CD4-positive, alpha-beta memory T cell (primary cell): ENCODE measurements at regions not wholly inside any gene's neighbourhood (a gene's known extent, or its start where the extent isn't known, plus 50 kb on each side); places are given as distances from the start of the nearest gene placed in this dataset.

Experiments used
- CTCF ChIA-PET: fragments of 350-600 bp; sonication (Branson Sonifier 250); formaldehyde crosslinking; loops from one replicate; lab custom pipeline; 2021; ENCODE audit warnings: inconsistent platforms; ENCODE audit not compliant: partially characterized antibody; lab: Charles Lee
- POLR2A ChIA-PET: fragments of 350-600 bp; sonication (Branson Sonifier 250); formaldehyde crosslinking; loops from one replicate; lab custom pipeline; 2021; ENCODE audit not compliant: partially characterized antibody; lab: Charles Lee
- DNase-seq, 5 donors: peaks; one replicate each; pipeline versions ENCODE4 v3.0.0 to v3.0.0-alpha.2; 2020 to 2022; ENCODE audit warnings: mixed read lengths in 1 of 5
- H3K27ac ChIP-seq: one replicate; pipeline ENCODE4 v1.7.0; 2013; ENCODE audit warnings: low read depth, low read length
- H3K27me3 ChIP-seq: 2 replicates; pipeline ENCODE4 v1.7.0; 2013; ENCODE audit warnings: mild to moderate bottlenecking, low read length, moderate library complexity; ENCODE audit not compliant: insufficient read depth
- H3K36me3 ChIP-seq: 2 replicates; pipeline ENCODE4 v1.7.0; 2013; ENCODE audit warnings: mild to moderate bottlenecking, low read length, moderate library complexity; ENCODE audit not compliant: insufficient read depth
- H3K4me1 ChIP-seq: 2 replicates; pipeline ENCODE4 v1.7.0; 2013; ENCODE audit warnings: mild to moderate bottlenecking, low read length, moderate library complexity; ENCODE audit not compliant: insufficient read depth
- H3K4me3 ChIP-seq, 2 donors: one replicate each; pipeline ENCODE4 v1.7.0; 2013; ENCODE audit warnings: low read length in 2 of 2, mild to moderate bottlenecking in 1 of 2
- H3K9me3 ChIP-seq, 2 donors: one replicate each; pipeline ENCODE4 v1.7.0; 2013; ENCODE audit warnings: low read length in 2 of 2, control low read depth in 1 of 2; ENCODE audit not compliant: control insufficient read depth in 1 of 2
- H3K27ac Mint-ChIP-seq, 7 donors: one replicate each; pipeline ENCODE4 v1.8.0; 2020 to 2021; ENCODE audit warnings: mixed read lengths in 7 of 7, mild to moderate bottlenecking in 6 of 7, inconsistent platforms in 3 of 7, moderate library complexity in 3 of 7
- H3K27me3 Mint-ChIP-seq, 2 donors: one replicate each; pipeline ENCODE4 v1.8.0; 2020 to 2021; ENCODE audit warnings: mixed read lengths in 2 of 2
- H3K36me3 Mint-ChIP-seq, 2 donors: one replicate each; pipeline ENCODE4 v1.8.0; 2020 to 2021; ENCODE audit warnings: mixed read lengths in 2 of 2, inconsistent platforms in 1 of 2, mild to moderate bottlenecking in 1 of 2
- H3K4me1 Mint-ChIP-seq, 4 donors: one replicate each; pipeline ENCODE4 v1.8.0; 2020 to 2021; ENCODE audit warnings: mixed read lengths in 4 of 4, mild to moderate bottlenecking in 1 of 4
- H3K4me3 Mint-ChIP-seq, 8 donors: one replicate each; pipeline ENCODE4 v1.8.0; 2020 to 2021; ENCODE audit warnings: mixed read lengths in 8 of 8, mild to moderate bottlenecking in 7 of 8, moderate library complexity in 6 of 8, inconsistent platforms in 3 of 8
- H3K9me3 Mint-ChIP-seq, 8 donors: one replicate each; pipeline ENCODE4 v1.8.0; 2020 to 2021; ENCODE audit warnings: mixed read lengths in 8 of 8, mild to moderate bottlenecking in 5 of 8, inconsistent platforms in 3 of 8, moderate library complexity in 1 of 8
- intact Hi-C: fragments of 100-400 bp; cut with micrococcal nuclease; formaldehyde crosslinking; loops from one replicate; pipeline ENCODE4 v1.15.1; 2023

DNA sequence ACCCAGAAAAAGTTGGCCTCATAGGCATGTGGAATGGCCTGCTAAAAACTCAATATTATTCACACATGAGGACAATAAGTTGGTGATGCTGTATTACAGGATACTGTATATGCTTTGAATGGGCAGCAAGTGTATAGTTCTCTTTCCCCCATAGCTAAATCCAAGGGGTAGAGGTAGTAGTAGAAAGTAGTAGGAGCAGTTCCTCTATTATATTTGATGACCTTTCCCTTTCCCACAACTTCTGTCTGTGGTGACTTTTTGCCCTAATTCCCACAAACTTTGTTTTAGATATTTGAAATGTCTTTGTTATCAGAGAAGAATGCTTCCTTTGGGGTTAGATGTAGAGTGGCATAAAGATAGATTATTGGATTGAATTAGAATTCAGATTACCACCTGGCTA lies 154.0 kb upstream of the STEAP4 start:
- no peaks in the 10 kb centered on the region for H3K36me3 ChIP-seq
- H3K4me3 ChIP-seq, result no peak overlapping the region
- no peaks in the 10 kb centered on the region for H3K9me3 ChIP-seq
- ChIA-PET CTCF (no interaction called here), POLR2A (no interaction called here)
- H3K4me1 ChIP-seq, result no peaks in the 10 kb centered on the region
- no peak for DNase-seq
- H3K4me3 Mint-ChIP-seq, result no peak overlapping the region
- no peaks in the 10 kb centered on the region for H3K4me1 Mint-ChIP-seq
- H3K9me3 Mint-ChIP-seq, result peaks cover 0 to 2% (median 0%) of the 10 kb centered on the region in 8 donors
- intact Hi-C loops, result no loop called here
- no peaks in the 10 kb centered on the region for H3K27me3 ChIP-seq
- no peaks in the 10 kb centered on the region for H3K27me3 Mint-ChIP-seq
- no peaks in the 10 kb centered on the region for H3K36me3 Mint-ChIP-seq
- no peak overlapping the region for H3K27ac Mint-ChIP-seq
- H3K27ac ChIP-seq, result no peak overlapping the region

DNA sequence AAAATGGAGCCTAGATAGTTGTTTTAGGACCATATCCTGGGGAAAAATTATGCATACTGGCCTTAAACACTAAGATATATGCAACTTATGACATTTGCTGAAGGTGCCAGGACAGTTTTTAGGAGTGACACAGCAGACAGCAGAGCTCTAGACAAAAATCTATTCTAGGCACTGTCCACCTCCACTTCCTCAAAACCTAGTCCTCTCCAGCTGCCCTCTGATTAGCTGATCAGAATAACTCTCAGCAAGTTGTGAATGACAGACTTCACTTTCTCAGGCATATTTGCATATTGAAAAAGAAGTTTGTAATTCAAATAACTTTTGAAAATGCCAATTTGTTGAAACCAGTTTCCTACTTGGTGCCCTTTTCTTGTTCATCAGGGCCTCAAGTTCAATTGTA lies 152.3 kb upstream of the STEAP4 start:
- H3K27me3 Mint-ChIP-seq, result no peaks in the 10 kb centered on the region
- no peaks in the 10 kb centered on the region for H3K27me3 ChIP-seq
- no peaks in the 10 kb centered on the region for H3K4me1 ChIP-seq
- no peaks in the 10 kb centered on the region for H3K9me3 ChIP-seq
- no peaks in the 10 kb centered on the region for H3K36me3 ChIP-seq
- intact Hi-C loops, result no loop called here
- H3K4me1 Mint-ChIP-seq, result no peaks in the 10 kb centered on the region
- no peaks in the 10 kb centered on the region for H3K36me3 Mint-ChIP-seq
- no peak overlapping the region for H3K27ac ChIP-seq
- POLR2A ChIA-PET, result no interaction called here
- no peaks in the 10 kb centered on the region for H3K9me3 Mint-ChIP-seq
- no peak overlapping the region for H3K27ac Mint-ChIP-seq
- H3K4me3 ChIP-seq, result no peak overlapping the region
- H3K4me3 Mint-ChIP-seq, result no peak overlapping the region
- CTCF ChIA-PET, result no interaction called here
- DNase-seq, result no peak

DNA sequence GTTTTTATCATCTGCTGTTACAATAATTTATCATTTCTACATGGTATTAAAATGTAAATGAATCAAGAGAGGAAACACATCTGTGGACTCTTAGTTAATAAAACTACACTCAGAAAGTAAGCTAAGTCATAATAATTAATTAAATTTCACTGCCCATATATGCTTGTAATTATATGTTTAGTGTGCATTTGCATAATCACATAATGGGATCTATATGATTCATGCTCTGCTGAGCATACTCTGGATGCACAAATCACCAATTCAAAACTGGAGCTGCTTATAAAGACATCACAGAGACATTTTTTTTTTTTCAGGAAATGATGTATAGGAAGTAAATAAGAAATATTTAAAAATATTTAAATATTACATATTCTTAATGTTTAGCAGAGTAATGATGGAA lies 151.6 kb upstream of the STEAP4 start:
- no peak for DNase-seq
- H3K4me3 ChIP-seq, result no peak overlapping the region
- ChIA-PET POLR2A (no interaction called here), CTCF (no interaction called here)
- intact Hi-C loops, result no loop called here
- H3K36me3 ChIP-seq, result no peaks in the 10 kb centered on the region
- no peaks in the 10 kb centered on the region for H3K36me3 Mint-ChIP-seq
- H3K4me3 Mint-ChIP-seq, result no peak overlapping the region
- no peak overlapping the region for H3K27ac Mint-ChIP-seq
- no peaks in the 10 kb centered on the region for H3K9me3 ChIP-seq
- no peaks in the 10 kb centered on the region for H3K27me3 Mint-ChIP-seq
- no peaks in the 10 kb centered on the region for H3K27me3 ChIP-seq
- no peaks in the 10 kb centered on the region for H3K9me3 Mint-ChIP-seq
- H3K27ac ChIP-seq, result no peak overlapping the region
- H3K4me1 Mint-ChIP-seq, result no peaks in the 10 kb centered on the region
- H3K4me1 ChIP-seq, result no peaks in the 10 kb centered on the region

DNA sequence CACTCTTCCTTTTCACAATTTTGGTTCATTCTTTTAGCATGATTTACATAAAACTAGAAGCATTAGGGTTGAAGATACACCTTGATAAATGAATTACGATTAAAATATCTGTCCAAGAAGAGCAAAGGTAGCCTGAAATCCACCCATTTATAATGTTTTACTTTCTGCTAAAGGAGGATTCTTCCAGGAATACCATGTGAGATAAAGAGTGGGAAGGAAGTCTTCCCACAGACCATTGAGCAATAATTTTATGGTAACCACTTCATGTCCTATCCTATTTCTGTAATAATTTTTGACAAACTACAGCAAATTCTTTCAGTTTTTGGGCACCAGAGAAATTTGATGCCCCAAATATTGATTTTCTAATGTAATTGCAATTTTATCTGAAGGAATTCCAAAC lies 150.6 kb upstream of the STEAP4 start:
- Mint-ChIP-seq H3K9me3 (no peaks in the 10 kb centered on the region), H3K36me3 (no peaks in the 10 kb centered on the region), H3K4me3 (no peak overlapping the region), H3K4me1 (no peaks in the 10 kb centered on the region), H3K27me3 (peaks cover 0 to 2% of the 10 kb centered on the region in 2 donors), H3K27ac (no peak overlapping the region)
- H3K9me3 ChIP-seq, result no peaks in the 10 kb centered on the region
- no peaks in the 10 kb centered on the region for H3K27me3 ChIP-seq
- H3K27ac ChIP-seq, result no peak overlapping the region
- CTCF ChIA-PET, result no interaction called here
- POLR2A ChIA-PET, result no interaction called here
- H3K36me3 ChIP-seq, result no peaks in the 10 kb centered on the region
- intact Hi-C loops, result no loop called here
- H3K4me3 ChIP-seq, result no peak overlapping the region
- no peak for DNase-seq
- no peaks in the 10 kb centered on the region for H3K4me1 ChIP-seq

DNA sequence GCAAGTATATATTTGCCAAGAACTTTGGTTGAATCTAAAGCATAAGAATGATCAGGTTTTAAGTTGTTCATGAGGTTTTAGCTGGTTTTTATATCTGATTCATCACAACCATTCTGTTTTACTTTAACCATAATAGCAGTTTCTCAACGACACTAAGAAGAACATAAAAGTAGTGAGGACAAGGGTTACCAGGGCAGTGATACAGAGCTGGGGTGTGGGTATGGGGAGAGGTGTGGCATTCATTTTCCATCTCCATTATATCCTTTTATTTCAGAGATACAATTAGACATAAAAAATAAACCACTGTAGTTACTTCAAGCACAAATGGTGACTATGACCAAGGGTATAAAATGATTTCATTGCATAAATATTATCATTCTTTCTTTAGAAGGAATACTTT lies 149.8 kb upstream of the STEAP4 start:
- no peak for DNase-seq
- Histone ChIP-seq H3K4me1 (no peaks in the 10 kb centered on the region), H3K36me3 (no peaks in the 10 kb centered on the region), H3K27me3 (no peaks in the 10 kb centered on the region), H3K4me3 (no peak overlapping the region), H3K27ac (no peak overlapping the region), H3K9me3 (no peaks in the 10 kb centered on the region)
- no peaks in the 10 kb centered on the region for H3K4me1 Mint-ChIP-seq
- H3K9me3 Mint-ChIP-seq, result no peaks in the 10 kb centered on the region
- intact Hi-C loops, result no loop called here
- peaks cover 0 to 2% of the 10 kb centered on the region in 2 donors for H3K27me3 Mint-ChIP-seq
- H3K27ac Mint-ChIP-seq, result no peak overlapping the region
- H3K4me3 Mint-ChIP-seq, result no peak overlapping the region
- ChIA-PET CTCF (no interaction called here), POLR2A (no interaction called here)
- no peaks in the 10 kb centered on the region for H3K36me3 Mint-ChIP-seq

DNA sequence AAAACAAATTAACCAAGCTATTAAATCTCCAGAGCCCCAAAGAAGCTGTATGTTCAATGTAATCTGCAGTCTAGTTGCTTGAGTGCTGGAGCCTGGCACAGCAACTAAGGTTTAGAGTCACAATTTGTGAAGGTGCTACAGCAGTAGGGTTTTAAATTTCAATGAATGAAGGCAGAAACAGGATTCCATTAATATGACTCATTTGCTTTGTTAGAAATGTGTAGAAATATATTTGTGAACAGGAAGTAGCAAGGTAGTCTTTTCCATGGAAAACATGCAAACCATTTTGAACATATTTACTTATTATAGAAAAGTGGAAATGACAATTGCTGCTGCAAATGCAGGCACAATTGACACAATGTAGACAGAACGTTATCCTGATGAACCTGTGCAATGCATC lies 149.0 kb upstream of the STEAP4 start:
- Histone ChIP-seq H3K36me3 (no peaks in the 10 kb centered on the region), H3K4me1 (no peaks in the 10 kb centered on the region), H3K27ac (no peak overlapping the region), H3K4me3 (no peak overlapping the region), H3K27me3 (no peaks in the 10 kb centered on the region), H3K9me3 (no peaks in the 10 kb centered on the region)
- H3K4me3 Mint-ChIP-seq, result no peak overlapping the region
- H3K4me1 Mint-ChIP-seq, result no peaks in the 10 kb centered on the region
- no peak for DNase-seq
- peaks cover 0 to 2% of the 10 kb centered on the region in 2 donors for H3K27me3 Mint-ChIP-seq
- H3K27ac Mint-ChIP-seq, result no peak overlapping the region
- intact Hi-C loops, result no loop called here
- CTCF ChIA-PET, result no interaction called here
- POLR2A ChIA-PET, result no interaction called here
- H3K9me3 Mint-ChIP-seq, result no peaks in the 10 kb centered on the region
- H3K36me3 Mint-ChIP-seq, result no peaks in the 10 kb centered on the region

DNA sequence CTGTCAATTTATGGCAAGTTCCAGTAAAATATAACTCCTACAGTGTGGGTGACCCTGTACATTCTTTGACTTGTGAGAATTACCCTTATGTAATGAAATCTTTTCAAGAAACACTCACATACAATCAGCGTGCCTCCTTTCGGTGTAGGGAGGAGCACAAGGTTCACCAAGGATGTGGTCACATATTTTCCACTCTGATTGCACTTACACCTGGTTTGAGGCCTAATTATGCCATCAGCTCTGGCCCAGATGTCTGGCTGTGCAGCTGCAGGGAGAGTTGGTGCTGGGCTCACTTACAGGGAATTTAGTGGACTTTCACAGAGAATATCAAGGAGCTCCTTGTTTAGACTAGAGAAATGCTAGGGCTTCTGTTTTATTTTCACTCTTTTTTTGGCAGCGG lies 146.0 kb upstream of the STEAP4 start:
- no peak overlapping the region for H3K4me3 Mint-ChIP-seq
- no peaks in the 10 kb centered on the region for H3K36me3 ChIP-seq
- no peaks in the 10 kb centered on the region for H3K9me3 Mint-ChIP-seq
- H3K27me3 ChIP-seq, result no peaks in the 10 kb centered on the region
- H3K9me3 ChIP-seq, result no peaks in the 10 kb centered on the region
- no peak overlapping the region for H3K27ac Mint-ChIP-seq
- no peak overlapping the region for H3K4me3 ChIP-seq
- DNase-seq, result no peak
- H3K4me1 Mint-ChIP-seq, result no peaks in the 10 kb centered on the region
- CTCF ChIA-PET, result no interaction called here
- H3K27ac ChIP-seq, result no peak overlapping the region
- POLR2A ChIA-PET, result no interaction called here
- peaks cover 0 to 2% of the 10 kb centered on the region in 2 donors for H3K27me3 Mint-ChIP-seq
- intact Hi-C loops, result no loop called here
- H3K36me3 Mint-ChIP-seq, result no peaks in the 10 kb centered on the region
- no peaks in the 10 kb centered on the region for H3K4me1 ChIP-seq

DNA sequence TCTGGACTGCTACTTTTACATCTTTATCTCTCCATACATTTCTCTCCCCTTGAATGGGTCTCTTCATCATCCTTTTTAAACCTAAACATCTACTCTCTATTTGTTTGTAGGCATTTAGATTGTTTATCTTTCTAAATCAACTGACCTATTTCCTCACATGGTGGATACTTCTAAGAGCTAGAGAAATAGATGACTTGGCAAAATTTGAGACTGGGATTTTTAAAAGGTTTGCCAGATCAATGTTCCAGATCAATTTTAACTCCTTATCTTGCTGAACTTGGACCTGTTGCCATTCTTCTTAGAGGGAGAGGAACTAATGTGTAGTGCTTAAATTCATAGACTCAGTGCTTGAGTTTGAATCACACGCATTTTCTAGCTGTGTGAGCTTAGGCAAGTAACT lies 144.2 kb upstream of the STEAP4 start:
- H3K36me3 Mint-ChIP-seq, result no peaks in the 10 kb centered on the region
- ChIA-PET CTCF (no interaction called here), POLR2A (no interaction called here)
- DNase-seq, result no peak
- H3K9me3 ChIP-seq, result no peaks in the 10 kb centered on the region
- no peak overlapping the region for H3K4me3 Mint-ChIP-seq
- H3K36me3 ChIP-seq, result no peaks in the 10 kb centered on the region
- H3K27ac Mint-ChIP-seq, result no peak overlapping the region
- no peaks in the 10 kb centered on the region for H3K4me1 ChIP-seq
- H3K27me3 ChIP-seq, result no peaks in the 10 kb centered on the region
- H3K4me1 Mint-ChIP-seq, result no peaks in the 10 kb centered on the region
- intact Hi-C loops, result no loop called here
- no peak overlapping the region for H3K4me3 ChIP-seq
- no peaks in the 10 kb centered on the region for H3K9me3 Mint-ChIP-seq
- no peak overlapping the region for H3K27ac ChIP-seq
- peaks cover 0 to 2% of the 10 kb centered on the region in 2 donors for H3K27me3 Mint-ChIP-seq
